Activated CD4-positive, CD25-positive, alpha-beta regulatory T cell (primary cell): ENCODE measurements at regions not wholly inside any gene's neighbourhood (a gene's known extent, or its start where the extent isn't known, plus 50 kb on each side); places are given as distances from the start of the nearest gene placed in this dataset.

ENCODE experiments used
- DNase-seq, 4 experiments: peaks; one replicate each; lab custom pipeline; 2025; lab: John Stamatoyannopoulos, UW

DNA sequence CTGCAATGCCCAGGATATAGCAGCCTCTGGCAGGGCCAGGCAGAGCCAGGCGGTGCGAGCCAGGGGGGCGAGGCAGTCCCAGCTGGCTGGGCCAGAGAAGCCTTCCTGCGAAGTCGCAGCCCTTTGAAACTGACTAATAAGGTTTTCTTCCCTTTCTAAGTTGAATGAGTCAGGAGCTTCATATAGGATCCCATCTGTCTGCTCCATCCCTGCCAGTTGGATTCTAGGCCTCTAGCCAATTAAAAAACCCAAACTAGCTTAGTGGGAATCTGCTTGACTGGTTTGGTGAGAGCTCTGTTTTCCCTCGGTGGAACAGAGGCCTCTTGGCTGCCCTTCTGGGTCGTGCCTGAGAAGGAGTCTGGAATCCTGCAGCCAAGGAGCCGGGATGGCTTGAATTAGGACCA, 70.1 kb upstream of the RAPGEF1 start:
- DNase-seq = no peak

DNA sequence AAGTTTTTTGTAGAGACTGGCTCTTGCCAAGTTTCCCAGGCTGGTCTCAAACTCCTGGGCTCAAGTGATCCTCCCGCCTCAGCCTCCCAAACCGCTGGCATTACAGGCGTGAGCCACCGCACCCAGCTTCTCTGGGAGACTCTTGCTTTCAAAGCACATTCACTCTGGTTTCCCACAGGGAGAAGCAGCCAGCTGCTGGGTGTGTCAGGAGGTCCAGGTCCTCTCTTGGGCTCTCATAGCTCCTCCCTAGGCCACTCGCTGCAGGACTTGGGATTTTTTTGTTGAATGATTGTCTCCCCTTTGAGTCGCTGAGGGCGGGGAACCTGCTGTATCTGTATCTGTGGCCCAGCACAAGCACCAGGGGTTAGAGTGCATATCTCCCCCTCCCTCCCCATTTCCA, 68.4 kb upstream of the RAPGEF1 start:
- no peak for DNase-seq

DNA sequence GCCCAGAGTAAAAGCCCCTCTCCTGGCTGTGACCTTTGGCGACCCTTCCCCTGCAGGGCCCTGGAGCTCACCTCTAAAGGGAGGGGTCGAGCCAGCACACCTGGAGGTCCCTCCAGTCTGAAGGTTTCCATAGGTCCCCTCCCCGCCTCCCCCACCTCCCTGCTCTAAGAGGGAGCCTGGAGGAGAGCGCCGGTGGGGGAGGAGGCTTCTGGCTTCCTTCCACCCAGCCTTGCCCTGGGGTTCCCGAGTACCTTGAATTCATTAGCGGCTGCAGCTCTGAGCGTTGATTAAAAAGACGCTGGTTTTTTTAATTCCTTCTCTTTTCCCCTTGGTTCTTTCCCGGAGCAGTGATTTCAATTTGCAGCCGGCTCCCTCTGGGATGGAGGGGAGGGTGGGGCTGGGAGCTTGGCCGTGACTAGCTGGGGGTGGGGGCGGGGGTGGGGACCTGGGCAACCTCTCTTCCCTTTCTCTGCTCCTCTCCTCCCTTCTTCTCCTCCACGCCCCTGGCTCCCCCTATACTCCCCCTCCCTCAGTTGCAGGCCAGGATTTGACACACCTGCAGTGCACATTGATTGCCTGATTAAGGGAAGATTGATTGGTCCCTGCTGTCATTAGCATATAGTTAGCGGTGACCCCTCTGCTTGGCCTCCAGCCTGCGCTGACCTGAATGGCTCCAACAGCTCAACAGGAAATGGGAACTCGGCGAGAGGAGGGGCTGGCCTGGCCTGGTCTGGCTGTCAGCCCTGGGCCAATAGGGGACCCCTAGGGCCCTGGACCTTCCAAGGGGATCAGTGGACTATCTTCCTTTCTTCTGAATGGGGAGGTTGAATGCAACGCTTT, 67.5 kb upstream of the RAPGEF1 start:
- no peak for DNase-seq

DNA sequence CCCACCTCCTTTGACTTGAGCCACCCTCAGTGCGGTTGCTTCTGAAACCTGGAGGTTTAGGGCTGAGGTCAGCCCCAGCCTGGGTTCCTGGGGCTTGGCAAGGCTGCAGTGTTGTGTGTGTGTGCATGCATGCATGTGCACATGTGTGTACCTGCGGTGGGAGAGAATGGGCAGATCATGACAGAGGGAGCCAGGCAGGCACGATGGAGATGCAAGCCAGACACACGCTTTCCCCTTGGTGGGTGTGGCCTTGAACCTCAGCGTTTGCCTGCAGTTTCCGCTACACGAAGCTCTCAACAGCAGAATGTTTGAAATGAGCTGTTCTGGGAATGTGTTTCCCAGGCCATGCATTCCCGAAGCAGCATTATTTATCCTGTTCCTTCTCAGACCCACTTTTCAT, 65.9 kb upstream of the RAPGEF1 start:
- no peak for DNase-seq

DNA sequence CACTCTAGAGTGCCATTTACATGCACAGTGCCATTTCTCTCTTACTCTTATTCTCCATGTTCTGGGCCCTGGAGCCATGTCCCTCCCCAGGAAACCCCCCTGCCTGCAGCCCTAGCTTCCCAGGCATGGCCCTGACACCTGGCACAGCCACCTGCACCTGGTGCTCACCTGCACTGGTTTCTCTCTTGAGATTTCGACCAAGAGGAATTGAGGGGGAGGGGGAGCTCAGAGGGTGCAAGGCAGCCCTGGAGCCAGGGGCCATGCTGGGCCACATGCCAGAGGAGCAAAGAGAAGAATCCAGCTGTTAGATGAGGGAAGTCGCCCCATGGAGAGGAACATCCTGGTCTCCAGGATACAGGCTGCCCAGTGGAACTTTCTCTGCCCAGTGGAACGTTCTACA, 65.0 kb upstream of the RAPGEF1 start:
- DNase-seq = no peak

DNA sequence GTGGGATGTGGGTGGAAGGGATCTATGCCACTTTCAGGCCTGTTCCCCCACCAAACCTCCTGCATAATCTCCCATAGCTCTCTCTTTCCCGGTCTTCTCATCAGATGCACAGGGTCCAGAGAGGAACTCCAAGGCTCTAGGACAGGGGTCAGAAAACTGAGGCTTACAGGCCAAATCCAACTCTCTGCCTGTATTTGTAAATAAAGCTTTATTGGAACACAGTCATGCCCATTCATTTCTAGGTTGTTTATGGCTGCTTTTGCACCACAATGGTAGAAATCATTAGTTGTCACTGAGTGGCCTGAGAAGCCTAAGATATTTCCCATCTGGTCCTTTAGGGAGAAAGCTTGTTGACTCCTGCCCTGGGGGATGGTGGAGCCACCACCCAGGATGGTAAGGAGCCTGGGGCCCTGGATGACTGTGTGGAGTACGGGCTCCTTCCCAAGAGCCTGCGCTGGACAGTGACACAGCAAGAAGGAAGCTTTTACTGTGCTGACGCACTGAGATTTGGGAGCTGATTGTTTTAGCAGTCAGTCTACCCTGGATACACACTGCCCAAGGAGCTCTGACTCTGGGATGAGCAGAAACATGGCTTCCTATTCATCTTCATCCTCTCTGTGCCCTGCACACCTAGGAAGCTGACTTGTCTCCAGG, 64.0 kb upstream of the RAPGEF1 start:
- DNase-seq = no peak

DNA sequence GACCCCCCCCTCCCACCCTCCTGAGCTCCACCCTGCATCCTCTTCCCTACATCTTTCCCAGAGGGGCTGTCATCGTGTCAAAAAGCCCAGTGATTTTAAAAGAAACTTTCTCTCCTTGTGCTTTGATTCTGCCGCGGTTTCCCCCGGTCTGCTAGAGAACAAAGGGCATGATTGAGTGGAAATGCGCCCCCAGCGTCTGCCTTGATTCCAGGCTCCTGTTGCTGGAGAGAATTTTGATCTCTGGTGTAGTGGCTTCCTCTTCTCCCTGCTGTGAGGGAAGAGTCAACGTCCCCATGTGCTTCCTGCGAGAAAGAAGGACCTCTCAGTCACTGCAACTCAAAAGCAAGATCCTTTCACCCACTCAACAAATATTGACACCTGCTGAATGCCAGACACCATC, 61.9 kb upstream of the RAPGEF1 start:
- DNase-seq = no peak

DNA sequence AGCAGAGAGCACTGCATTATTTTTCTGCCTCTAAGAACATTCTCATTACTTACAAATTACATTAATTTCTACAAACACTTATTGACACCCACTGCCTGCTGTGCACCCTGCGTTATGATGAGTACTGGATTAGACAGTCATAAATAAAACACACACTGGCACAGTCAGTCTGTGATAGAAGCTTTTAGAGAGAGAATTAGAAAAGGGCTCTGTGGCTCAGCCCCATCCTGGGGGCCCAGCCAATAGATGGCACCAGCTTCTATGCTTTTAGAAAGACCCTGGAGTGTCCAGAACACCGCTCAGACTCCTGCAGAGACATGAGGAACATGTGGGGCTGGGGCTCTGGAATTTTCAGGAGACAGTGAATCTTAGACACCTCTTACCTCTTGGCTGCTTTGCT, 61.0 kb upstream of the RAPGEF1 start:
- no peak for DNase-seq

DNA sequence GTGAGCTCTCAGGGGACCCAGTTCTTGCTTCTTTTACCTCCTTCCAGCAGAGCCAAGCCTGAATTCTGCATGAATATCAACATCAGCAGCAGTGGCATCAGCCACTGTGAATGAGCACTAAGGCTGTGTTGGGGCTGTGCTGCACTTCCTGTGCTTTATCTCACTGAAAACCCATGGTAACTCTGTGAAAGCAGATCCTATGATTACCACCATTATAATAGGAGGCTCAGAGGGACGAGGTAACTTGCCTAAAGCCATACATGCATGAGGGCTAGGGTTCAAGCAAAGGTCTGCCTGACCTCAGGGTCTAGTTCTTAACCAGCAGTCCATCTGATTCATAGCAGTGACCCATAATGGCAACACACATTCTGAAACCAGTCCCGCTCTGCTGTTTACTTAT, 60.5 kb upstream of the RAPGEF1 start:
- no peak for DNase-seq

DNA sequence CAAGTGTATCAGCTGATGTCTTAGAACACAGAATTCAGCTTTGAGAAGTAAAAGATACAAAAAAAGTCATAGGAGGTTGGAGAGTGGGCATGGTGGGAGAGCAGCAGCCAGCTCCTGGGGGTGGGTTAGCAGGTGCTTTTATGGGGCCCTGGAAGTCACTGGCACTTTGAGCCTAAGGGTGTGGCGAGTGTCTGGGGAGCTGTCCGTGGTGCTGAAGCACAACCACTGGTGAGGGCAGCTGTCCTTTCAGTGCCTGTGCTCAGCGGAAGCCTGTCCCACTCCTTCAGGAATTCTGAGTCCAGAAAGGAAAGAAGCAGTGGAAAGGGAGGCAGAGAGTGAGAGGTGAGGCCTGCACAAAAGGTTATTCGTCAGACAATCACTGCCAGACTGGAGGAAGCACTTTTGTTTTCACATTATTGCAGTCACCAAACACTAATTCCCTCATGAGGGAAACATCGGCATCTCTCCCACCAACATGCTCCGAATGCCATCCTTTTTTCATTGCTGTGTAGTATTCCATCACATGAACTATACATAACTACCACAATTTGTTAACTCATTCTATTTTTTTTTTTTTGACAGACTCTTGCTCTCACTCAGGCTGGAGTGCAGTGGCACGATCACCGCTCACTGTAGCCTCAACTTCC, 59.4 kb upstream of the RAPGEF1 start:
- DNase-seq = peak in 3 of 4 experiments; percentile 7 to 24 (median 9)

DNA sequence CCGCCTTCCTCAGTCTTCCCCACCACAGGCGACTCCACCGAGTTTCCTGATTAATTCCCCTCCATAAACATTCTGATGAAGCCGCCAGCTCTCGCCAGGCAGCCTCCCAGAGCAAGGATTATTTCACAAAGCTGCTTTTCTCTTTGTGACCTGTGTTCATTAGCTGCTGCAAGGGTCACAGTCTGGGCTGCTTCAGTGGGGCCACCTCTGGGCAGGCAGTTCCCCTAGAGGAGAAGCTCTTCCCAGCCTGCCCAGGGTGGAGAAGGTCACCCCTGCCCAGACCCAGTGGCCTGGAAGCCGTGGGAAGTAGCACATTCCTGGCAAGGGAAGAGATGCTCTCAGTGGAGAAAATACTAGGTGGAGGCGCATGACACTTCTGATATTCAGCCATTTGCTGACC, 58.4 kb upstream of the RAPGEF1 start:
- no peak for DNase-seq

DNA sequence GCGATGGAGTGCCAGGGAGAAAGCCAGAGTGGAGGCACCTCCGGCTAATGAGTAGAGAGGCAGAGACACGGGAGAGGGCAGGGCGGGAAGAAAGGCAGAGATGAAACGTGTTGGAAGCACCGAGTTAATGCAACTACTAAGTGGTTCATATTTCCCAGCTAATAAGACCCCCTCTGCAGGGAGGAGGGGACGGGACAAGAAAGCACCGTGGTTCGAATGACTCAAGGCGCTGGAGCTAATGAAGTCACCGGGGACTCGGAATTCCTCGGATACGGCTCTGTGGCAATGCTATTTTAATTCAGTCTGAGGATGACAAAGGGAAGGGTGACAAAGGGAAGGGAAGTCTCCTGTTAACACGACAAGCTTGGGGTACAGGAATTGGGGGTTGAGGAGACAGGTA, 54.5 kb upstream of the RAPGEF1 start:
- DNase-seq = no peak

DNA sequence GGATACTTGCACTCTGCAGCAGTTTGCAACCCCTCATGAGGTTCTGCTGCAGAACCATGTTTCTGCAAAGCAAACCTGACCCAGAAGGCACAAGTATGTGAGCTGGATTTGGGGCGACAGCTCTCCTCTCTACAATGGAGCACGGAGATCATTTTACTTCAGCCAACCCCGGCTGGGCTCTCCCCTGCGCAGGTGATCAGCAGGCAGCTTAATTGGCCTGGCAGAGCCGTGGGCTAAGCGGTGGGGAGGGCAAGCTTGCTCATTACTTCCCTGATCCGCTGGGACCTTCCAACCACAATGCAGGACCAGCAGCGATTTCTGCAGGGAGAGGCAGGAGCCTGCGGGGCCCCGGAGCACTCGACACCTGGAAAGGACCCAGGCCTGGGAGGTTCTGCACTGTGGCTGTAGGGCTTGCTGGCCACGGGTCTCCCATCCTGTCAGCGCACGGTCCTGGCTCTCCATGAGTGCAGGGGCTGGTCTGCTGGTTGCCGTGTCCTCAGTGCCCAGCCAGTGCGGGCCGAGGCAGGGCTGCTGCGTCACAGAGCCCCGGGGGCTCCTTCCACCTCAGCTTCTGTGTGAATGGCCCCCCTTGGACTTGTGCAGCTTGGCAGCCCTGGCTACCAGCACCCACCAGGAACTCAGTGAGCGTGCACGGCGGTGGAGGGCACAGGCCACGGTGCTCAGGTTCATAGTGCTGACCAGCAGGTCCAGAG, 51.8 kb upstream of the RAPGEF1 start:
- DNase-seq = no peak
